H1 (cell line): ENCODE measurements at regions not wholly inside any gene's neighbourhood (a gene's known extent, or its start where the extent isn't known, plus 50 kb on each side); places are given as distances from the start of the nearest gene placed in this dataset.

Source experiments
- CTCF ChIA-PET: fragments of 300-600 bp; sonication (Branson Sonifier 250); formaldehyde crosslinking; loops from one replicate; lab custom pipeline; 2021; ENCODE audit not compliant: partially characterized antibody; lab: Charles Lee
- POLR2A ChIA-PET: fragments of 300-600 bp; sonication (Branson Sonifier 250); formaldehyde crosslinking; loops from one replicate; lab custom pipeline; 2021; ENCODE audit warnings: inconsistent platforms; ENCODE audit not compliant: partially characterized antibody; lab: Charles Lee
- DNase-seq, 2 experiments: peaks; one replicate each; pipeline versions ENCODE4 v3.0.0 to v3.0.0-alpha.2; 2010 to 2022; ENCODE audit warnings: low spot score in 2 of 2, low read depth in 1 of 2, mixed read lengths in 1 of 2
- FAIRE-seq: peaks from 2 replicates; lab custom pipeline; 2011; peaks lifted over from hg19 to GRCh38; lab: Jason Lieb, UNC
- H2AFZ ChIP-seq: 2 replicates; pipeline ENCODE4 v1.8.1; 2012; ENCODE audit warnings: low read length, inconsistent platforms
- H2AK5ac ChIP-seq: 2 replicates; pipeline ENCODE4 v1.6.1; 2013; ENCODE audit warnings: low read depth, low read length
- H2BK120ac ChIP-seq: replicated peaks from 2 replicates; pipeline ENCODE3; 2013; ENCODE audit warnings: low read depth, low read length, inconsistent platforms
- H2BK12ac ChIP-seq: 2 replicates; pipeline ENCODE4 v1.6.1; 2013; ENCODE audit warnings: low read depth, low read length
- H2BK15ac ChIP-seq: 2 replicates; pipeline ENCODE4 v1.6.1; 2013; ENCODE audit warnings: low read length
- H2BK20ac ChIP-seq: 2 replicates; pipeline ENCODE4 v1.6.1; 2013; ENCODE audit warnings: low read length
- H2BK5ac ChIP-seq: 2 replicates; pipeline ENCODE4 v1.6.1; 2013; ENCODE audit warnings: low read depth, low read length
- H3K14ac ChIP-seq: 2 replicates; pipeline ENCODE4 v1.6.1; 2013; ENCODE audit warnings: inconsistent platforms; ENCODE audit not compliant: insufficient read length
- H3K18ac ChIP-seq: 2 replicates; pipeline ENCODE4 v1.6.1; 2013; ENCODE audit warnings: low read length; ENCODE audit errors: extremely low read depth
- H3K23ac ChIP-seq: 2 replicates; pipeline ENCODE4 v1.6.1; 2013; ENCODE audit warnings: inconsistent platforms; ENCODE audit not compliant: insufficient read length
- H3K23me2 ChIP-seq: 2 replicates; pipeline ENCODE4 v1.6.1; 2013; ENCODE audit warnings: low read depth, low read length
- H3K27ac ChIP-seq: 2 replicates; pipeline ENCODE4 v1.6.1; 2011; ENCODE audit warnings: low read depth, low read length, inconsistent platforms
- H3K27me3 ChIP-seq, 4 experiments: replicated peaks in 1 of 4; 1 replicate in 1 of 4; 2 replicates in 3 of 4; pipeline versions ENCODE4 v1.6.1 to v1.8.1; 2011 to 2013; ENCODE audit warnings: low read length in 3 of 4, mild to moderate bottlenecking in 3 of 4, inconsistent platforms in 2 of 4, mixed read lengths in 2 of 4, moderate library complexity in 1 of 4; ENCODE audit not compliant: control insufficient read depth in 3 of 4, insufficient read depth in 3 of 4; ENCODE audit errors: extremely low read depth in 1 of 4
- H3K36me3 ChIP-seq, 4 experiments: 2 replicates each; pipeline versions ENCODE4 v1.6.1 to v1.8.1; 2011 to 2013; ENCODE audit warnings: mild to moderate bottlenecking in 4 of 4, low read length in 3 of 4, moderate library complexity in 2 of 4, control low read depth in 1 of 4, inconsistent platforms in 1 of 4; ENCODE audit not compliant: insufficient read depth in 4 of 4, control insufficient read depth in 2 of 4
- H3K4ac ChIP-seq: replicated peaks from 2 replicates; pipeline ENCODE3; 2013; ENCODE audit warnings: low read length, low read depth, mixed read lengths, inconsistent platforms; ENCODE audit not compliant: insufficient read length
- H3K4me1 ChIP-seq, 4 experiments: replicated peaks in 1 of 4; 1 replicate in 1 of 4; 2 replicates in 3 of 4; pipeline versions ENCODE4 v1.6.1 to v1.8.1; 2011 to 2013; ENCODE audit warnings: low read length in 3 of 4, inconsistent platforms in 2 of 4, mixed read lengths in 1 of 4; ENCODE audit not compliant: insufficient read depth in 4 of 4, control insufficient read depth in 3 of 4
- H3K4me2 ChIP-seq, 2 experiments: 2 replicates each; pipeline versions ENCODE4 v1.6.1 to v1.8.1; 2011 to 2013; ENCODE audit warnings: low read depth in 2 of 2, low read length in 2 of 2, control low read depth in 1 of 2, inconsistent platforms in 1 of 2, mild to moderate bottlenecking in 1 of 2; ENCODE audit not compliant: insufficient read depth in 1 of 2
- H3K4me3 ChIP-seq, 4 experiments: fragments of 200-600, 300-600 bp in 1 of 4; sonication (generic), shearing (Covaris generic), sonication (Bioruptor Twin) in 1 of 4; 2 replicates each; pipeline versions ENCODE4 v1.5.1 to v1.8.1; 2011 to 2016; ENCODE audit warnings: low read length in 4 of 4, low read depth in 3 of 4, control low read depth in 2 of 4, inconsistent platforms in 2 of 4, mild to moderate bottlenecking in 2 of 4, mixed read lengths in 1 of 4, moderate library complexity in 1 of 4; ENCODE audit not compliant: insufficient read depth in 2 of 4; ENCODE audit errors: extremely low read depth in 1 of 4
- H3K56ac ChIP-seq: replicated peaks from 2 replicates; pipeline ENCODE3; 2013; ENCODE audit warnings: low read depth, mild to moderate bottlenecking, mixed read lengths, low read length, inconsistent platforms; ENCODE audit not compliant: insufficient read length
- H3K79me1 ChIP-seq: 2 replicates; pipeline ENCODE4 v1.6.1; 2013; ENCODE audit warnings: low read depth, low read length, control low read depth
- H3K79me2 ChIP-seq, 2 experiments: 2 replicates each; pipeline versions ENCODE4 v1.6.1 to v1.8.1; 2012 to 2013; ENCODE audit warnings: low read length in 2 of 2, mild to moderate bottlenecking in 2 of 2, inconsistent platforms in 1 of 2; ENCODE audit not compliant: insufficient read depth in 2 of 2, control insufficient read depth in 1 of 2
- H3K9ac ChIP-seq, 4 experiments: replicated peaks in 1 of 4; 1 replicate in 1 of 4; 2 replicates in 3 of 4; pipeline versions ENCODE4 v1.6.1 to v1.8.1; 2011 to 2013; ENCODE audit warnings: low read depth in 3 of 4, low read length in 3 of 4, control low read depth in 2 of 4, mild to moderate bottlenecking in 2 of 4, moderate library complexity in 2 of 4, inconsistent platforms in 1 of 4; ENCODE audit errors: extremely low read depth in 1 of 4
- H3K9me3 ChIP-seq, 2 experiments: 2 replicates each; pipeline versions ENCODE4 v1.6.1 to v1.8.1; 2012 to 2013; ENCODE audit warnings: mild to moderate bottlenecking in 2 of 2, moderate library complexity in 2 of 2, control low read depth in 1 of 2, inconsistent platforms in 1 of 2, low read depth in 1 of 2, low read length in 1 of 2, mixed read lengths in 1 of 2; ENCODE audit not compliant: insufficient read depth in 2 of 2
- H4K20me1 ChIP-seq, 2 experiments: replicated peaks in 1 of 2; 2 replicates each; pipeline versions ENCODE3 to v1.8.1; 2011 to 2013; ENCODE audit warnings: inconsistent platforms in 2 of 2, low read length in 2 of 2, mild to moderate bottlenecking in 1 of 2; ENCODE audit not compliant: insufficient read depth in 2 of 2, control insufficient read depth in 1 of 2
- H4K5ac ChIP-seq: 2 replicates; pipeline ENCODE4 v1.6.1; 2013; ENCODE audit warnings: low read length, low read depth, mixed read lengths, inconsistent platforms; ENCODE audit not compliant: insufficient read length
- H4K8ac ChIP-seq: 2 replicates; pipeline ENCODE4 v1.8.0; 2013; ENCODE audit warnings: mild to moderate bottlenecking, moderate library complexity, low read length, inconsistent platforms; ENCODE audit not compliant: insufficient read depth; ENCODE audit errors: extremely low read depth
- H4K91ac ChIP-seq: replicated peaks from 2 replicates; pipeline ENCODE3; 2013; ENCODE audit warnings: low read length, mixed read lengths, inconsistent platforms; ENCODE audit not compliant: insufficient read length
- CTBP2 ChIP-seq: IDR thresholded peaks from 2 replicates; pipeline ENCODE4 v1.7.0; 2011; ENCODE audit warnings: borderline replicate concordance, mild to moderate bottlenecking, moderate library complexity, mixed read lengths, low read length; ENCODE audit not compliant: insufficient read depth, insufficient read length
- NANOG ChIP-seq: IDR thresholded peaks from 2 replicates; pipeline ENCODE4 v1.6.1; 2011; ENCODE audit warnings: low read length, low read depth, mild to moderate bottlenecking, inconsistent platforms; ENCODE audit not compliant: insufficient read depth, poor library complexity, severe bottlenecking
- NRF1 ChIP-seq: IDR thresholded peaks from 2 replicates; pipeline ENCODE4 v1.6.1; 2011; ENCODE audit warnings: mild to moderate bottlenecking, low read depth, low read length, improper control_type of control experiment
- RBBP5 ChIP-seq: IDR thresholded peaks from 2 replicates; pipeline ENCODE4 v1.7.1; 2012; ENCODE audit warnings: low read depth, mild to moderate bottlenecking, inconsistent platforms, low read length, moderate library complexity, borderline replicate concordance
- TAF1 ChIP-seq: IDR thresholded peaks from 2 replicates; pipeline ENCODE4 v1.6.1; 2011; ENCODE audit warnings: mild to moderate bottlenecking, low read depth, low read length
- USF2 ChIP-seq: IDR thresholded peaks from 2 replicates; pipeline ENCODE4 v1.6.1; 2011; ENCODE audit warnings: low read length, improper control_type of control experiment
- WGBS, 2 experiments: shearing (Covaris generic) in 1 of 2; methylation state at CpG; one replicate each; pipeline versions ENCODE4 v1.1.6 to v1.1.7; 2013 to 2015; ENCODE audit warnings: low lambda C conversion rate in 2 of 2, mixed read lengths in 2 of 2, inconsistent platforms in 1 of 2, low coverage in 1 of 2, missing lambda C conversion rate in 1 of 2; ENCODE audit not compliant: insufficient replicate concordance in 2 of 2, insufficient coverage in 1 of 2, insufficient read length in 1 of 2; ENCODE audit errors: extremely low coverage in 1 of 2, missing lambda C conversion rate in 1 of 2; 5-methylcytosine and 5-hydroxymethylcytosine counted together

GRCh38 chr1:238681451-238681850, 704.9 kb upstream of the CHRM3 start:
- Histone ChIP-seq H3K56ac (no peak overlapping the region), H3K4me3 (no peak overlapping the region), H3K4me2 (no peak overlapping the region), H3K36me3 (no peaks in the 10 kb centered on the region), H3K79me1 (no peaks in the 10 kb centered on the region), H3K23ac (no peak overlapping the region), H4K5ac (no peak overlapping the region), H3K4me1 (no peaks in the 10 kb centered on the region), H3K9me3 (peaks cover 0 to 6% of the 10 kb centered on the region in 2 experiments; a peak in 1 of 4 replicates), H2AK5ac (no peak overlapping the region), H4K20me1 (no peaks in the 10 kb centered on the region), H3K79me2 (no peaks in the 10 kb centered on the region), H3K27ac (no peak overlapping the region), H3K23me2 (no peaks in the 10 kb centered on the region), H2BK5ac (no peak overlapping the region), H2AFZ (no peak overlapping the region), H3K18ac (no peak overlapping the region), H2BK12ac (no peak overlapping the region), H2BK20ac (no peak overlapping the region), H3K9ac (no peak overlapping the region), H3K4ac (no peak overlapping the region), H3K27me3 (no peaks in the 10 kb centered on the region), H4K91ac (no peak overlapping the region), H4K8ac (no peak overlapping the region), H3K14ac (no peak overlapping the region), H2BK120ac (no peak overlapping the region), H2BK15ac (no peak overlapping the region)
- DNase-seq: no peak
- 89% methylated on average over 4 of the region's 4 CpGs; no CpG with 5 or more reads in 1 of the 2 experiments for WGBS, 2 experiments
- no peak for TF ChIP-seq CTBP2
- TF ChIP-seq NANOG: no peak
- no peak for TF ChIP-seq RBBP5
- no peak for TF ChIP-seq USF2
- no peak for TF ChIP-seq NRF1
- TF ChIP-seq TAF1: no peak
- ChIA-PET POLR2A (interaction anchor here (1.1 kb wide), 1 partner anchor 14 kb away, joined by 3 read pairs; no protein-coding TSS in a partner anchor), CTCF (interaction anchor here (1.0 to 1.2 kb wide), 2 partner anchors 29 to 817 kb away, joined by 3 read pairs; no protein-coding TSS in a partner anchor)
- no peak for FAIRE-seq
